Cardiac fibroblast (primary cell): ENCODE measurements at regions not wholly inside any gene's neighbourhood (a gene's known extent, or its start where the extent isn't known, plus 50 kb on each side); places are given as distances from the start of the nearest gene placed in this dataset.

Experiments
- DNase-seq, 2 donors: peaks; one replicate each; pipeline versions ENCODE4 v3.0.0 to v3.0.0-alpha.2; 2010; ENCODE audit warnings: low read depth in 2 of 2
- H3K4me3 ChIP-seq, 2 donors: replicated peaks in 1 of 2; 1 replicate in 1 of 2; 2 replicates in 1 of 2; pipeline ENCODE4 v1.5.1; 2011; ENCODE audit warnings: low read depth in 2 of 2, low read length in 2 of 2, mild to moderate bottlenecking in 2 of 2, moderate library complexity in 1 of 2
- TF ChIP-seq, protein P1 (sequence below): IDR thresholded peaks from one replicate; pipeline ENCODE4 v1.5.1; 2011; ENCODE audit warnings: low read depth, mild to moderate bottlenecking, low read length, inconsistent platforms

DNA sequence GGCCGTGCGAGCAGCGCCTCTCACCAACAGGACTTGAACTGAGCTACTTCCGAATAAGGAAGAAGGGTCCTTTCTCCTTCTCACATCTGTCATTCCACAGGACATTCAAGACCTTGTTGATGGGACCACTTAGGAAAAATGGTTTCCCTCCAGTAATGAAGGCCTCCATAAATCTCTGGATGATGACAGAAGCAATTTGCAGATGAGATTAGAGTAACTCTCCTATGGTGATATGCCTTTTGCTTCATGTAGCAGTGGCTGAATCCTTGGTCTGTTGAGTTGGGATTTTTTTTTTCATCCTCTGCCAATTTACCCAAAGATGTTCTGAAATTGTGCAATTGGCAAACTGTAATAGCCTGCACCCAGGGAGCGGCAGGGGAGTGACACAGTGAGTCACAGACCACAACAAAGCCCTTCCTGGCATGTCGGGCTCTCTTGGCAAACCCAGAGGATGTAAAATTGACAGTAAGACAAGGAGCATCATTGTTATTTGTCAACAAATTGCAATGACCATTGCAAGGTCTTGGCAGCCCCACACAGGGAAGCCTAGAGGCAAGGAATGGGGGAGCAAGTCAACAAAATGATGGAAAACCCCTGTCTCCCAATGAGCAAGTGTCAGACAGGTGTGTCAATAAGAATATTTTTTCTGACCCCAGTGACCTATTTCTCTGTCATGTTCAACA is 275.9 kb downstream of the ACTL7B start:
- TF ChIP-seq, protein P1, sequence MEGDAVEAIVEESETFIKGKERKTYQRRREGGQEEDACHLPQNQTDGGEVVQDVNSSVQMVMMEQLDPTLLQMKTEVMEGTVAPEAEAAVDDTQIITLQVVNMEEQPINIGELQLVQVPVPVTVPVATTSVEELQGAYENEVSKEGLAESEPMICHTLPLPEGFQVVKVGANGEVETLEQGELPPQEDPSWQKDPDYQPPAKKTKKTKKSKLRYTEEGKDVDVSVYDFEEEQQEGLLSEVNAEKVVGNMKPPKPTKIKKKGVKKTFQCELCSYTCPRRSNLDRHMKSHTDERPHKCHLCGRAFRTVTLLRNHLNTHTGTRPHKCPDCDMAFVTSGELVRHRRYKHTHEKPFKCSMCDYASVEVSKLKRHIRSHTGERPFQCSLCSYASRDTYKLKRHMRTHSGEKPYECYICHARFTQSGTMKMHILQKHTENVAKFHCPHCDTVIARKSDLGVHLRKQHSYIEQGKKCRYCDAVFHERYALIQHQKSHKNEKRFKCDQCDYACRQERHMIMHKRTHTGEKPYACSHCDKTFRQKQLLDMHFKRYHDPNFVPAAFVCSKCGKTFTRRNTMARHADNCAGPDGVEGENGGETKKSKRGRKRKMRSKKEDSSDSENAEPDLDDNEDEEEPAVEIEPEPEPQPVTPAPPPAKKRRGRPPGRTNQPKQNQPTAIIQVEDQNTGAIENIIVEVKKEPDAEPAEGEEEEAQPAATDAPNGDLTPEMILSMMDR: no peak
- H3K4me3 ChIP-seq: no peak overlapping the region
- DNase-seq: peak; percentile 24 to 34

DNA sequence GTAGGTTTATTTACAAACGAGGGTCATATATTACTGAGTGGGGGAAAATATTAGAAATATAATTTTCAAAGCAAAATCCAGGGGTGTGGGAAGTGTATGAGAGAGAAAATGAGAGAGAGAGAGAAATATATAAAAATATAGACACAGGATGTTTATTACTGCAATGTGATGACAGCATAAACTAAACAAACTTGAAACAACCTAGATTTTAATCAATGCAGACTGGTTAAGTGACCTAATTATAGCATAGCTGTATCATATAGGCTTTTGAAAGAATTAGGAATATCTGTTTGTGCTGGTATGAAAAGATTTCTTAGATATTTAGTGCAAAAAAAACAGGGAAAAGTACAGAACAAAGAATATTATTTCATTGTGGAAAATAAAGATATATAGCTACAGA is 280.5 kb downstream of the ACTL7B start:
- no peak for DNase-seq
- H3K4me3 ChIP-seq: no peak overlapping the region
- TF ChIP-seq, protein P1: no peak

DNA sequence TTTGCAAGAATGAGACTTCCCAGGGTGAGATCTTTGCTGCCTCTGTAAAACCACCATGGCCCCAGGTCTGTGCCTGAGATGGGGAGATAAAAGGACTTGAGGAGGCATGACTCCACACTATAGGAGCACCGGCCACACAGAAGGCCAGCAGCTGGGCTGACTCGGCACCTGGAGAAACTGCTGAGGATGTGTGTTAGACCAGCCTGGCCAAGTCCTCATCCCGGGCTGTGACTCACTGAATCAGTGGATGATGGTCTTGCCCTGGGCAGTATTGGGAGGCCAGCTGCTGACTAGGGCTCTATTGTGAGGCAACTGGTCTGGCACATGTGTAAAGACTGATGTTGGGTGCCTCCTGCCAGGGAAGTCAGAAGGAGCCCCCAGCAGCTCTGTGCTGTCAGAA is 286.2 kb downstream of the ACTL7B start:
- DNase-seq: peak; percentile 18 to 56
- no peak overlapping the region for H3K4me3 ChIP-seq
- TF ChIP-seq, protein P1: no peak

DNA sequence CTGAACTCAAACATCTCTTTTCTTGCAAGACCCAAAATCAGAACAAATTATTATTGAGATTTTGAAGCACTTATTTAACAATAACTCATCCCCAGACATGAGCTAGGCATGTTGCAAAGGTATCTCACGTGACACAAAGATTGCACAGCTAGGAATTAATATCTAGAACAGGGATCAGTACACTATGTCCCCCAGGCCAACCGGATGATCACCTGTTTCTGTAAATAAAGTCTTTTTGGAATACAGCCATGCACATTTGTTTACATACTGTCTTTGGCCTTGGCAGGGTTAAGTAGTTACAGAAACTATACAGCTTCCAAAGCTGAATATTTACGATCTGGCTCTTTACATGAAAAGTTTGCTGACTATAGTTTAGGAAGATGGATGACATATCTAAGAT is 287.7 kb downstream of the ACTL7B start:
- TF ChIP-seq, protein P1: no peak
- no peak for DNase-seq
- H3K4me3 ChIP-seq: no peak overlapping the region

DNA sequence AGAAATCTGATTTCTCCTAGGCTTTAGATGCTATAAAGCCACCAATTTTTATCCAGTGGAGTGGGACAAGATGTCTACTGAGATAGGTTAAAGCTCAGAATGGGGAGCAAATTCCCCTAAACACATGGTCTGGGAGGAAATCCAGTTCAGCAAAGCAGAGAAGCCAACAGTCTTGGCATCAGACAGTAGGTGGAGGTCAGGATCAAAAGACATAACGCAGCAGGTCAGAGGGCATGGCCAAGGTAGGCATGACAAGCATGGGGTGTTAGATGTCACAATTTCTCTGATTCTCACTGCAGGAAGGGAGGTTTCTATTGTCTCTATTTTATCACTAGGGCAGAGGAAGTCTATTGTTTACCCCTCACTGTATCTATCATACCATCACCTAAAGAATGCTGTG is 288.2 kb downstream of the ACTL7B start:
- TF ChIP-seq, protein P1: no peak
- DNase-seq: no peak
- no peak overlapping the region for H3K4me3 ChIP-seq

DNA sequence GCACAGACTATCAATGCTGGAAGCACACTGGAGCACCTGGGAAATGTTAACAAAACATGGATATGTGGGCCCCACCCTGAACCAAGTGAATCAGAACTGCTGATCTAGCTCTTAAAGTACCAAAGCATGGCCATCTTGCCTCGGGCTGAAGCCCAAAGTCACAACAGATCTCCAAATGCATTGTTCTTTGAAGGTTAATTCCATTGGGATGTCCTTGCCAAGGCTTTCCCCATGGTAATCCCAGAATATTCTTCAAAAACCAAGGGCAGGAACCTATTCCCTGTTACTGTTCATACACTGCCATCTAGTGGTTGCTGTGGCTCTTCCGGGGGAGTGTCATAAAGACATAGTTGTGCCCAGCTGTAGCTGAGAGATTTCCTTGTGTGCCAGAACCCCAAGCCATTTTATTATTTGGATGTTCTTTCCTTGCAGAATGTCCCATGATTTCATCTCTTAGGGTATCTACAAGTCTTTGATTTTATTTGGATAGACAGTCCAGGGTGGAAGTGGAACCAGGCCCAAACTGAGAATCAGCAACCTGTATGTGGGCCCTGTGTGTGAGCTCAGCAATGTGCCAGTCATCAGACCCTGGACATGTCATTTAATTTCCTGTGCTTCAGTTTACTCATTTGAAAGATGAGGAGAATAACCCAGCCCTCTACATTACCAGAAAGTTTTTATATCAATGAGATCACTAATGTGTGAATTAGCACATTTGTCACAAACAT is 290.0 kb downstream of the ACTL7B start:
- TF ChIP-seq, protein P1: peak; percentile 89
- H3K4me3 ChIP-seq: no peak overlapping the region
- peak; percentile 92 to 94 for DNase-seq
